ENCODE measurements at regions not wholly inside any gene's neighbourhood (a gene's known extent, or its start where the extent isn't known, plus 50 kb on each side); places are given as distances from the start of the nearest gene placed in this dataset.
A peak's percentile ranks its signal among the peaks of the same experiment; 100 is the strongest.

DNA sequence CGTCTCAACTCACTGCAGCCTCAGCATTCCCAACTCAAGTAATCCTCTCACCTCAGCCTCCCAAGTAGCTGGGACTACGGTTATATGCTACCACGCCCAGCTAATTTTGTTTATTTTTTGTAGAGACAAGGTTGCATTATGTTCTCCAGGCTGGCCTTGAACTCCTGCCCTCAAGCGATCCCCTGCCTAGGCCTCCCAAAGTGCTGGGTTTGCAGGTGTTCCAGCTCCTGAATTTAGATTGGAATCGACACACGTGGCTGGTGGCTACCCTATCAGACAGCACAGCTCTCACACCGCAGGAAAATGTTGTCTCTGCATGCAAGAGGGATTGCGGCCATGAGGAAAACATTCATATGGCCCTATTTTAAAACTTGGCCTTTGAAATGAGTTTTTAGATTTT, 76.7 kb upstream of the GALNT2 start:
- peaks cover 0 to 12% (median 0%) of the 10 kb centered on the region in 4 donors for H3K4me1 ChIP-seq
- H3K4me3 ChIP-seq: no peak overlapping the region
- DNase-seq (ENCODE audit: extremely low spot score): no peak
- WGBS: 86% methylated on average over 8 of the region's 8 CpGs
- H3K27me3 ChIP-seq: no peaks in the 10 kb centered on the region
- TF ChIP-seq, protein P1, sequence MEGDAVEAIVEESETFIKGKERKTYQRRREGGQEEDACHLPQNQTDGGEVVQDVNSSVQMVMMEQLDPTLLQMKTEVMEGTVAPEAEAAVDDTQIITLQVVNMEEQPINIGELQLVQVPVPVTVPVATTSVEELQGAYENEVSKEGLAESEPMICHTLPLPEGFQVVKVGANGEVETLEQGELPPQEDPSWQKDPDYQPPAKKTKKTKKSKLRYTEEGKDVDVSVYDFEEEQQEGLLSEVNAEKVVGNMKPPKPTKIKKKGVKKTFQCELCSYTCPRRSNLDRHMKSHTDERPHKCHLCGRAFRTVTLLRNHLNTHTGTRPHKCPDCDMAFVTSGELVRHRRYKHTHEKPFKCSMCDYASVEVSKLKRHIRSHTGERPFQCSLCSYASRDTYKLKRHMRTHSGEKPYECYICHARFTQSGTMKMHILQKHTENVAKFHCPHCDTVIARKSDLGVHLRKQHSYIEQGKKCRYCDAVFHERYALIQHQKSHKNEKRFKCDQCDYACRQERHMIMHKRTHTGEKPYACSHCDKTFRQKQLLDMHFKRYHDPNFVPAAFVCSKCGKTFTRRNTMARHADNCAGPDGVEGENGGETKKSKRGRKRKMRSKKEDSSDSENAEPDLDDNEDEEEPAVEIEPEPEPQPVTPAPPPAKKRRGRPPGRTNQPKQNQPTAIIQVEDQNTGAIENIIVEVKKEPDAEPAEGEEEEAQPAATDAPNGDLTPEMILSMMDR (IDR thresholded peaks at IDR 0.05): no peak
- no peak for TF ChIP-seq POLR2AphosphoS5 (IDR thresholded peaks at IDR 0.05)
- TF ChIP-seq EP300 (IDR thresholded peaks at IDR 0.05): no peak
- no peak for TF ChIP-seq POLR2A (IDR thresholded peaks at IDR 0.05; ENCODE audit: low read depth)
- intact Hi-C loops (cut with DNase I): no loop called here
- H3K36me3 ChIP-seq: no peaks in the 10 kb centered on the region
- H3K9me3 ChIP-seq: no peaks in the 10 kb centered on the region
- H3K27ac ChIP-seq (replicated peaks in 1 of 4): no peak overlapping the region

DNA sequence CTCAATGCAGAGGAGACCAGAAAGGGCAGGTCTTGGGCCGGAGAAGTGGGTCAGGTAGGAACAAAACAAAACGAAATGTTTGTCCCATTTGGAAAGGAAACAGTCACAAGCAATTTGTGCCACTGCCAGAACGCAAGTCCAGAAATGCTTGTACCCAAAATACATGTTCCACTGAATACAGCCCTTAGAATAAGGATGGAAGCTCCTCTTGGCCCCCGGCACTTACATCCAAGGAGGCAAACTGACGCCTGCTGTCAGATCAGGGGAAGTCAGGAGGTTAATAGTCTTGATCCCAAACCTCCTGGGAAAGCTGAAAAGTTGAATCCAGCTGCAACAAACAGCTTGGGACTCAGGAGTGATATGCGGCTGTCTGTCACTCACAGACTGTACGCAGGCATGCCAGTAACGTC, 75.9 kb upstream of the GALNT2 start:
- peak; percentile 62 for DNase-seq (ENCODE audit: extremely low spot score)
- WGBS: 78% methylated on average over 8 of the region's 8 CpGs
- H3K4me3 ChIP-seq: no peak overlapping the region
- H3K9me3 ChIP-seq: no peaks in the 10 kb centered on the region
- H3K36me3 ChIP-seq: no peaks in the 10 kb centered on the region
- H3K4me1 ChIP-seq: peaks cover 0 to 12% (median 0%) of the 10 kb centered on the region in 4 donors
- no peaks in the 10 kb centered on the region for H3K27me3 ChIP-seq
- TF ChIP-seq POLR2A (IDR thresholded peaks at IDR 0.05; ENCODE audit: low read depth) (no peak), POLR2AphosphoS5 (IDR thresholded peaks at IDR 0.05) (no peak), EP300 (IDR thresholded peaks at IDR 0.05) (no peak)
- TF ChIP-seq, protein P1 (IDR thresholded peaks at IDR 0.05): no peak
- intact Hi-C loops (cut with DNase I): no loop called here
- H3K27ac ChIP-seq (replicated peaks in 1 of 4): no peak overlapping the region

DNA sequence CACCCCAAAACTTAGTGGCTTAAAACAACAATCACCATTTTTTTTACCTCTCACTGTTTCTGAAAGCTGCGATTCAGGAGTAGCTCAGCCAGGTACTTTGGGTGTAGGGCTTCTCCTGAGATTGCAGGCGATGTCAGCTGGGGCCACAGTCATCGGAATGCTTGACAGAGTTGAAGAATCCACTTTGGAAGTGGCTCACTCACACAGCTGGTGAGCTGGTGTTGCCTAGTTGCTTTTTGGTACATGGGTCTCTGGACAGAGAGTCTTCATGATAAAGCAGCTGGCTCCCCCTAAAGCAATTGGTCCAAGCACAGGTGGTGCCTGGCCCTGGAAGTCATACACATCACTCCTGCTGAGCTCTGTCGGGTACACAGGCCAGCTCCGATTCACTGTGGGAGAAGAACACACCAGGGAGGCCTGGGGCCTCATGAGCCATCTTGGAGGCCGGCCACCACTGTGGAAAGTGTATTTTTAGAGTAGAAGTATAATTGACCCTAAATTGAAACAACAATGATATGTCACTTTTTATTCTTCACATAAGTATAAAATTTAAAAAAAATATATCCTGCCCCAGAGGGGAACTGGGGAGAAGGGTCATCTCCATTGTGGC, 75.2 kb upstream of the GALNT2 start:
- DNase-seq (ENCODE audit: extremely low spot score): peak; percentile 72
- H3K9me3 ChIP-seq: no peaks in the 10 kb centered on the region
- intact Hi-C loops (cut with DNase I): no loop called here
- no peaks in the 10 kb centered on the region for H3K27me3 ChIP-seq
- H3K4me1 ChIP-seq: peaks cover 0 to 12% (median 0%) of the 10 kb centered on the region in 4 donors
- H3K27ac ChIP-seq (replicated peaks in 1 of 4): no peak overlapping the region
- no peak overlapping the region for H3K4me3 ChIP-seq
- 89% methylated on average over 4 of the region's 6 CpGs for WGBS
- no peaks in the 10 kb centered on the region for H3K36me3 ChIP-seq
- TF ChIP-seq EP300 (IDR thresholded peaks at IDR 0.05): no peak
- TF ChIP-seq POLR2AphosphoS5 (IDR thresholded peaks at IDR 0.05): no peak
- no peak for TF ChIP-seq POLR2A (IDR thresholded peaks at IDR 0.05; ENCODE audit: low read depth)
- TF ChIP-seq, protein P1 (IDR thresholded peaks at IDR 0.05): no peak

DNA sequence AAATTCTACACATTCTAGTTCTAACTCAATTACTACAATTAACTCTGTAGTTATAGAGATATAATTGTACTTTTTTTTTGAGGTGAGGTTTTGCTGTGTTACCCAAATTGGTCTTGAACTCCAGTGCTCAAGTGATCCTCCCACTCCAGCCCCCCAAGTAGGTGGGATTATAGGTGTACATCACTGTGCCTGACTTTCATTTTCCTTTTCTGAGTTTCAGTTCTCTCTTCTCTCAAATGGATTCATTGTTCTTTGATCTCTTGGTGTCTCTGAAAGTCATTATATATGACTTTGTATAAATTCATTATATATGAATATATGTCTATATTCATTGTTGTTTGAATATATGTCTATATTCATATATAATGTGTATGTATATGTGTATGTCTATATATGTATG, 74.0 kb upstream of the GALNT2 start:
- DNase-seq (ENCODE audit: extremely low spot score): no peak
- intact Hi-C loops (cut with DNase I): no loop called here
- no peaks in the 10 kb centered on the region for H3K36me3 ChIP-seq

More for the DNA sequence above, 74.0 kb upstream of the GALNT2 start:
- H3K9me3 ChIP-seq: no peaks in the 10 kb centered on the region
- H3K4me1 ChIP-seq: peaks cover 0 to 13% (median 3%) of the 10 kb centered on the region in 4 donors
- no peak overlapping the region for H3K27ac ChIP-seq (replicated peaks in 1 of 4)
- H3K27me3 ChIP-seq: no peaks in the 10 kb centered on the region
- TF ChIP-seq, protein P1 (IDR thresholded peaks at IDR 0.05): no peak
- TF ChIP-seq POLR2A (IDR thresholded peaks at IDR 0.05; ENCODE audit: low read depth): no peak
- no peak for TF ChIP-seq POLR2AphosphoS5 (IDR thresholded peaks at IDR 0.05)
- no peak for TF ChIP-seq EP300 (IDR thresholded peaks at IDR 0.05)
- H3K4me3 ChIP-seq: no peak overlapping the region

Data from esophagus muscularis mucosa (tissue), 4 donors.